OCI-LY7 (cell line): ENCODE measurements at regions not wholly inside any gene's neighbourhood (a gene's known extent, or its start where the extent isn't known, plus 50 kb on each side); places are given as distances from the start of the nearest gene placed in this dataset.

Experiments used
- CTCF ChIP-seq: fragments of 200-600 bp; sonication (generic); conservative IDR thresholded peaks from 2 replicates; pipeline ENCODE4 v1.5.1; 2014; ENCODE audit warnings: mild to moderate bottlenecking, antibody characterized with exemption, low read length, moderate library complexity, mixed read lengths
- EZH2phosphoT487 ChIP-seq: fragments of 200-600 bp; sonication (generic); IDR thresholded peaks from 2 replicates; pipeline ENCODE4 v1.6.1; 2018; ENCODE audit warnings: low read depth, borderline replicate concordance, mild to moderate bottlenecking, mixed run types, antibody characterized with exemption, low read length, moderate library complexity, mixed read lengths

GRCh38 chr15:50821476-50821875 is 56.0 kb upstream of the SPPL2A start:
- no peak for TF ChIP-seq CTCF
- no peak for TF ChIP-seq EZH2phosphoT487
